Loucy (cell line): ENCODE measurements at regions not wholly inside any gene's neighbourhood (a gene's known extent, or its start where the extent isn't known, plus 50 kb on each side); places are given as distances from the start of the nearest gene placed in this dataset.
A peak's percentile ranks its signal among the peaks of the same experiment; 100 is the strongest.
"Not testable (repeated sequence)": the region's sequence is repeated elsewhere in the genome, so short reads cannot be mapped to it uniquely, and the experiment has no call there.

Source experiments
- H2AFZ ChIP-seq: fragments of 200-600 bp; sonication (generic); 2 replicates; pipeline ENCODE4 v1.6.0; 2016; ENCODE audit warnings: antibody characterized with exemption, mild to moderate bottlenecking, low read length, moderate library complexity
- H3F3A ChIP-seq: fragments of 200-600 bp; 2 replicates; pipeline ENCODE4 v1.6.0; 2016; ENCODE audit warnings: antibody characterized with exemption, low read depth, mild to moderate bottlenecking
- H3K27me3 ChIP-seq: fragments of 200-600 bp; sonication (generic); 2 replicates; pipeline ENCODE4 v1.6.1; 2014; ENCODE audit warnings: low read length, mild to moderate bottlenecking; ENCODE audit not compliant: insufficient read depth, poor library complexity, severe bottlenecking
- H3K36me3 ChIP-seq: fragments of 200-600 bp; sonication (generic); 2 replicates; pipeline ENCODE4 v1.6.1; 2016; ENCODE audit warnings: low read length; ENCODE audit not compliant: insufficient read depth
- H3K4me1 ChIP-seq: fragments of 200-600 bp; sonication (generic); 2 replicates; pipeline ENCODE4 v1.5.1; 2014; ENCODE audit warnings: low read length, mild to moderate bottlenecking; ENCODE audit not compliant: insufficient read depth, poor library complexity, severe bottlenecking
- H3K4me2 ChIP-seq: fragments of 200-600 bp; sonication (generic); 2 replicates; pipeline ENCODE4 v1.6.0; 2014; ENCODE audit warnings: antibody characterized with exemption, low read length, low read depth, mild to moderate bottlenecking; ENCODE audit not compliant: poor library complexity, severe bottlenecking
- H3K4me3 ChIP-seq: fragments of 200-600 bp; sonication (generic); 2 replicates; pipeline ENCODE4 v1.5.1; 2014; ENCODE audit warnings: low read length, mild to moderate bottlenecking, mixed read lengths; ENCODE audit not compliant: poor library complexity, severe bottlenecking
- H3K79me2 ChIP-seq: fragments of 200-600 bp; sonication (generic); 2 replicates; pipeline ENCODE4 v1.6.1; 2014; ENCODE audit warnings: low read length; ENCODE audit not compliant: insufficient read depth
- H3K9ac ChIP-seq: fragments of 200-600 bp; sonication (generic); 2 replicates; pipeline ENCODE4 v1.6.0; 2014; ENCODE audit warnings: mild to moderate bottlenecking, low read depth, low read length, moderate library complexity; ENCODE audit not compliant: poor library complexity, severe bottlenecking
- H3K9me2 ChIP-seq: fragments of 200-600 bp; sonication (generic); replicated peaks from 2 replicates; pipeline ENCODE4 v1.6.1; 2016; ENCODE audit warnings: low read depth, low read length, mixed read lengths
- H3K9me3 ChIP-seq: fragments of 200-600 bp; sonication (generic); 2 replicates; pipeline ENCODE4 v1.6.1; 2014; ENCODE audit warnings: mild to moderate bottlenecking, antibody characterized with exemption, low read length, low read depth; ENCODE audit not compliant: insufficient read depth
- H4K20me1 ChIP-seq: fragments of 200-600 bp; sonication (generic); 2 replicates; pipeline ENCODE4 v1.6.0; 2014; ENCODE audit warnings: antibody characterized with exemption, low read length, mild to moderate bottlenecking; ENCODE audit not compliant: insufficient read depth, poor library complexity, severe bottlenecking
- CTCF ChIP-seq: fragments of 200-600 bp; sonication (generic); conservative IDR thresholded peaks from 2 replicates; pipeline ENCODE4 v1.5.1; 2014; ENCODE audit warnings: mild to moderate bottlenecking, antibody characterized with exemption, low read length
- EZH2phosphoT487 ChIP-seq: fragments of 200-600 bp; IDR thresholded peaks from 2 replicates; pipeline ENCODE4 v1.6.1; 2018; ENCODE audit warnings: antibody characterized with exemption, mild to moderate bottlenecking, moderate library complexity, borderline replicate concordance

GRCh38 chr4:108445716-108446115 is 174.7 kb upstream of the RPL34 start:
- H3K79me2 ChIP-seq, result no peaks in the 10 kb centered on the region
- no peaks in the 10 kb centered on the region for H3K36me3 ChIP-seq

GRCh38 chr4:108443585-108443984 is 176.8 kb upstream of the RPL34 start:
- H3F3A ChIP-seq, result no peaks in the 10 kb centered on the region
- H3K27me3 ChIP-seq, result no peaks in the 10 kb centered on the region
- H3K4me1 ChIP-seq, result peaks cover 7% of the 10 kb centered on the region
- peaks cover 8% of the 10 kb centered on the region; the same call in 1 of the 2 replicates for H3K9me3 ChIP-seq
- no peaks in the 10 kb centered on the region for H3K9me2 ChIP-seq
- H2AFZ ChIP-seq, result no peak overlapping the region
- no peaks in the 10 kb centered on the region for H3K36me3 ChIP-seq
- H3K4me2 ChIP-seq, result no peak overlapping the region
- no peaks in the 10 kb centered on the region for H4K20me1 ChIP-seq
- H3K79me2 ChIP-seq, result no peaks in the 10 kb centered on the region
- TF ChIP-seq EZH2phosphoT487 (no peak), CTCF (no peak)
- no peak overlapping the region for H3K4me3 ChIP-seq
- H3K9ac ChIP-seq, result no peak overlapping the region

More at GRCh38 chr4:108445716-108446115, 174.7 kb upstream of the RPL34 start:
- no peaks in the 10 kb centered on the region for H3K27me3 ChIP-seq
- H3K9me2 ChIP-seq, result no peaks in the 10 kb centered on the region
- H3K4me1 ChIP-seq, result peaks cover 14% of the 10 kb centered on the region
- no peak overlapping the region for H2AFZ ChIP-seq
- no peak for TF ChIP-seq EZH2phosphoT487
- no peak for TF ChIP-seq CTCF
- 0 out of 2 replicates have a peak, but pooled peaks cover 2% of the 10 kb centered on the region for H3F3A ChIP-seq
- H3K4me2 ChIP-seq, result no peak overlapping the region
- H4K20me1 ChIP-seq, result no peaks in the 10 kb centered on the region
- peaks cover 8% of the 10 kb centered on the region; the same call in 1 of the 2 replicates for H3K9me3 ChIP-seq
- no peak overlapping the region for H3K9ac ChIP-seq
- H3K4me3 ChIP-seq, result no peak overlapping the region

GRCh38 chr4:108433832-108434231 is 186.5 kb upstream of the RPL34 start:
- peak overlapping the region; percentile 76 for H3K4me2 ChIP-seq
- TF ChIP-seq EZH2phosphoT487 (no peak), CTCF (no peak)
- no peaks in the 10 kb centered on the region for H3K9me3 ChIP-seq
- H4K20me1 ChIP-seq, result no peaks in the 10 kb centered on the region
- no peaks in the 10 kb centered on the region for H3K27me3 ChIP-seq
- H3F3A ChIP-seq, result peaks cover 11% of the 10 kb centered on the region; the same call in 1 of the 2 replicates
- H3K9ac ChIP-seq, result peak overlapping the region; percentile 68
- H3K9me2 ChIP-seq, result no peaks in the 10 kb centered on the region
- H3K4me3 ChIP-seq, result peak overlapping the region; percentile 63
- H2AFZ ChIP-seq, result peak overlapping the region; percentile 62
- no peaks in the 10 kb centered on the region for H3K36me3 ChIP-seq
- H3K4me1 ChIP-seq, result peaks cover 30% of the 10 kb centered on the region
- H3K79me2 ChIP-seq, result no peaks in the 10 kb centered on the region

GRCh38 chr4:108433394-108433793 is 187.0 kb upstream of the RPL34 start:
- peaks cover 11% of the 10 kb centered on the region; the same call in 1 of the 2 replicates for H3F3A ChIP-seq
- not testable (repeated sequence) for H3K9me3 ChIP-seq, H3K9me2 ChIP-seq, H4K20me1 ChIP-seq, H3K79me2 ChIP-seq, H3K36me3 ChIP-seq, H3K27me3 ChIP-seq
- peaks cover 30% of the 10 kb centered on the region for H3K4me1 ChIP-seq
- peak overlapping the region; percentile 68 for H3K9ac ChIP-seq
- H3K4me2 ChIP-seq, result peak overlapping the region; percentile 76
- H2AFZ ChIP-seq, result peak overlapping the region; percentile 62
- H3K4me3 ChIP-seq, result peak overlapping the region; percentile 63
